Mammary epithelial cell (primary cell): ENCODE measurements at regions not wholly inside any gene's neighbourhood (a gene's known extent, or its start where the extent isn't known, plus 50 kb on each side); places are given as distances from the start of the nearest gene placed in this dataset.

Experiments
- EZH2 ChIP-seq: IDR thresholded peaks from 2 replicates; pipeline ENCODE4 v1.6.1; 2012; ENCODE audit warnings: low read length, inconsistent platforms, borderline replicate concordance
- TF ChIP-seq, protein P1 (sequence below), 2 donors: IDR thresholded peaks in 1 of 2; conservative IDR thresholded peaks in 1 of 2; 2 replicates each; pipeline ENCODE4 v1.5.1; 2011 to 2012; ENCODE audit warnings: inconsistent platforms in 2 of 2, low read length in 2 of 2, mild to moderate bottlenecking in 2 of 2, control low read depth in 1 of 2, low read depth in 1 of 2; ENCODE audit not compliant: insufficient read depth in 1 of 2; ENCODE audit errors: extremely low read depth in 1 of 2

DNA sequence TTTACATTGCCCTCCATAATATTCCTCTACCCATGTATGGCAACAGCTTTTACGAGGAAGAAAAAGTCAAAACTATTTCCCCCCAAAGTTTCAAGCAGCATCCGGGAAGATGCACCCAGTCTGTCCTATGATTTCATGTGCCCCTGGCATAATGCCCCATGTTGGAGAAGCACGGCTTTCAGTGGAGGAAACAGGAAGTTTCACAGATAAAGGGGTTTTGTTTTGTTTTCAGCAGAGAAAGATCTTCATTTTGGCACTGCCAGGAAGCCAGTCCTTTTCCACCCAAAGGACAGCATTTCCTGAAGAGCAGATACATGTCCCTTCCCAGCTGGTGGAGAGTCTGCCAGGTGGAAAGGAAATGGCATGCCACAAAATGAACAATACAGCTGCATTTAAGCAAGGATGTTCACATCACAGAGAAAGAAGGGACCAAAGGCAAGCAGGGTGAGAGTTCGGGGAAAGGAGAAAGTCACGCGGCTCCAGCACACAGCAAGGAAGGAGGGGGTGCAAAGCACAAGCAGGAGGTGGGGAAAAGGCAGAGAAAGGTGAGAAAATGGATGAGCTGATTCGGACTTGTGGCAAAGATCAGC is 95.3 kb upstream of the HIVEP3 start:
- TF ChIP-seq, protein P1, sequence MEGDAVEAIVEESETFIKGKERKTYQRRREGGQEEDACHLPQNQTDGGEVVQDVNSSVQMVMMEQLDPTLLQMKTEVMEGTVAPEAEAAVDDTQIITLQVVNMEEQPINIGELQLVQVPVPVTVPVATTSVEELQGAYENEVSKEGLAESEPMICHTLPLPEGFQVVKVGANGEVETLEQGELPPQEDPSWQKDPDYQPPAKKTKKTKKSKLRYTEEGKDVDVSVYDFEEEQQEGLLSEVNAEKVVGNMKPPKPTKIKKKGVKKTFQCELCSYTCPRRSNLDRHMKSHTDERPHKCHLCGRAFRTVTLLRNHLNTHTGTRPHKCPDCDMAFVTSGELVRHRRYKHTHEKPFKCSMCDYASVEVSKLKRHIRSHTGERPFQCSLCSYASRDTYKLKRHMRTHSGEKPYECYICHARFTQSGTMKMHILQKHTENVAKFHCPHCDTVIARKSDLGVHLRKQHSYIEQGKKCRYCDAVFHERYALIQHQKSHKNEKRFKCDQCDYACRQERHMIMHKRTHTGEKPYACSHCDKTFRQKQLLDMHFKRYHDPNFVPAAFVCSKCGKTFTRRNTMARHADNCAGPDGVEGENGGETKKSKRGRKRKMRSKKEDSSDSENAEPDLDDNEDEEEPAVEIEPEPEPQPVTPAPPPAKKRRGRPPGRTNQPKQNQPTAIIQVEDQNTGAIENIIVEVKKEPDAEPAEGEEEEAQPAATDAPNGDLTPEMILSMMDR (conservative IDR thresholded peaks at IDR 0.05 in 1 of 2, IDR thresholded peaks at IDR 0.05 in 1 of 2; ENCODE audit: extremely low read depth in 1 of 2, insufficient read depth in 1 of 2, low read depth in 1 of 2, low read length in 2 of 2): no peak
- TF ChIP-seq EZH2: no peak
